ENCODE measurements at regions not wholly inside any gene's neighbourhood (a gene's known extent, or its start where the extent isn't known, plus 50 kb on each side); places are given as distances from the start of the nearest gene placed in this dataset.

GRCh38 chr9:80873861-80874260 lies 815.5 kb downstream of the TLE1 start:
- H3K9me2 ChIP-seq (replicated peaks; ENCODE audit: low read depth, low read length): no peaks in the 10 kb centered on the region
- H3K4me2 ChIP-seq (ENCODE audit: low read depth, low read length, poor library complexity, severe bottlenecking): no peak overlapping the region

GRCh38 chr9:80871596-80871995 lies 817.8 kb downstream of the TLE1 start:
- no peaks in the 10 kb centered on the region for H3K4me1 ChIP-seq (ENCODE audit: insufficient read depth, low read length, poor library complexity, severe bottlenecking)
- no peak for TF ChIP-seq EZH2phosphoT487 (IDR thresholded peaks at IDR 0.05; ENCODE audit: borderline replicate concordance)
- no peaks in the 10 kb centered on the region for H3K36me3 ChIP-seq (ENCODE audit: insufficient read depth, low read length)
- no peak overlapping the region for H3K4me3 ChIP-seq (ENCODE audit: low read length, poor library complexity, severe bottlenecking)
- peaks cover 5% of the 10 kb centered on the region; the same call in 1 of the 2 replicates for H3K9me3 ChIP-seq (ENCODE audit: insufficient read depth, low read depth, low read length)
- no peaks in the 10 kb centered on the region for H3K9me2 ChIP-seq (replicated peaks; ENCODE audit: low read depth, low read length)
- no peak overlapping the region for H2AFZ ChIP-seq (ENCODE audit: low read length)
- H3F3A ChIP-seq (ENCODE audit: low read depth): no peaks in the 10 kb centered on the region
- H3K4me2 ChIP-seq (ENCODE audit: low read depth, low read length, poor library complexity, severe bottlenecking): no peak overlapping the region
- H3K79me2 ChIP-seq (ENCODE audit: insufficient read depth, low read length): no peaks in the 10 kb centered on the region
- H3K9ac ChIP-seq (ENCODE audit: low read depth, low read length, poor library complexity, severe bottlenecking): no peak overlapping the region
- H3K27me3 ChIP-seq (ENCODE audit: insufficient read depth, low read length, poor library complexity, severe bottlenecking): no peaks in the 10 kb centered on the region
- no peaks in the 10 kb centered on the region for H4K20me1 ChIP-seq (ENCODE audit: insufficient read depth, low read length, poor library complexity, severe bottlenecking)

More at GRCh38 chr9:80873861-80874260, 815.5 kb downstream of the TLE1 start:
- Histone ChIP-seq H3K4me3 (ENCODE audit: low read length, poor library complexity, severe bottlenecking) (no peak overlapping the region), H3K79me2 (ENCODE audit: insufficient read depth, low read length) (no peaks in the 10 kb centered on the region), H3K4me1 (ENCODE audit: insufficient read depth, low read length, poor library complexity, severe bottlenecking) (no peaks in the 10 kb centered on the region), H3K9ac (ENCODE audit: low read depth, low read length, poor library complexity, severe bottlenecking) (no peak overlapping the region), H2AFZ (ENCODE audit: low read length) (no peak overlapping the region), H3K27me3 (ENCODE audit: insufficient read depth, low read length, poor library complexity, severe bottlenecking) (no peaks in the 10 kb centered on the region), H4K20me1 (ENCODE audit: insufficient read depth, low read length, poor library complexity, severe bottlenecking) (no peaks in the 10 kb centered on the region), H3K9me3 (ENCODE audit: insufficient read depth, low read depth, low read length) (no peaks in the 10 kb centered on the region), H3K36me3 (ENCODE audit: insufficient read depth, low read length) (no peaks in the 10 kb centered on the region), H3F3A (ENCODE audit: low read depth) (no peaks in the 10 kb centered on the region)
- no peak for TF ChIP-seq EZH2phosphoT487 (IDR thresholded peaks at IDR 0.05; ENCODE audit: borderline replicate concordance)
- TF ChIP-seq CTCF (conservative IDR thresholded peaks at IDR 0.05; ENCODE audit: low read length): no peak

- Histone ChIP-seq H3K4me2 (ENCODE audit: low read depth, low read length, poor library complexity, severe bottlenecking) (no peak overlapping the region), H2AFZ (ENCODE audit: low read length) (no peak overlapping the region), H3K9ac (ENCODE audit: low read depth, low read length, poor library complexity, severe bottlenecking) (no peak overlapping the region), H3K27me3 (ENCODE audit: insufficient read depth, low read length, poor library complexity, severe bottlenecking) (no peaks in the 10 kb centered on the region), H3K4me3 (ENCODE audit: low read length, poor library complexity, severe bottlenecking) (no peak overlapping the region), H3F3A (ENCODE audit: low read depth) (no peaks in the 10 kb centered on the region), H3K79me2 (ENCODE audit: insufficient read depth, low read length) (no peaks in the 10 kb centered on the region), H4K20me1 (ENCODE audit: insufficient read depth, low read length, poor library complexity, severe bottlenecking) (no peaks in the 10 kb centered on the region), H3K9me3 (ENCODE audit: insufficient read depth, low read depth, low read length) (peaks cover 5% of the 10 kb centered on the region; the same call in 1 of the 2 replicates), H3K4me1 (ENCODE audit: insufficient read depth, low read length, poor library complexity, severe bottlenecking) (no peaks in the 10 kb centered on the region), H3K9me2 (replicated peaks; ENCODE audit: low read depth, low read length) (no peaks in the 10 kb centered on the region), H3K36me3 (ENCODE audit: insufficient read depth, low read length) (no peaks in the 10 kb centered on the region)
- TF ChIP-seq CTCF (conservative IDR thresholded peaks at IDR 0.05; ENCODE audit: low read length) (no peak), EZH2phosphoT487 (IDR thresholded peaks at IDR 0.05; ENCODE audit: borderline replicate concordance) (no peak)
Observed at GRCh38 chr9:80867731-80868130, 821.6 kb downstream of the TLE1 start.

GRCh38 chr9:80866576-80867227 lies 822.6 kb downstream of the TLE1 start:
- TF ChIP-seq CTCF (conservative IDR thresholded peaks at IDR 0.05; ENCODE audit: low read length): no peak
- TF ChIP-seq EZH2phosphoT487 (IDR thresholded peaks at IDR 0.05; ENCODE audit: borderline replicate concordance): no peak
- peaks cover 5% of the 10 kb centered on the region; the same call in 1 of the 2 replicates for H3K9me3 ChIP-seq (ENCODE audit: insufficient read depth, low read depth, low read length)
- H3K36me3 ChIP-seq (ENCODE audit: insufficient read depth, low read length): no peaks in the 10 kb centered on the region
- H3K9ac ChIP-seq (ENCODE audit: low read depth, low read length, poor library complexity, severe bottlenecking): no peak overlapping the region
- no peaks in the 10 kb centered on the region for H3F3A ChIP-seq (ENCODE audit: low read depth)
- no peak overlapping the region for H3K4me3 ChIP-seq (ENCODE audit: low read length, poor library complexity, severe bottlenecking)
- H2AFZ ChIP-seq (ENCODE audit: low read length): no peak overlapping the region
- no peaks in the 10 kb centered on the region for H3K79me2 ChIP-seq (ENCODE audit: insufficient read depth, low read length)
- no peaks in the 10 kb centered on the region for H3K4me1 ChIP-seq (ENCODE audit: insufficient read depth, low read length, poor library complexity, severe bottlenecking)
- H3K9me2 ChIP-seq (replicated peaks; ENCODE audit: low read depth, low read length): no peaks in the 10 kb centered on the region
- no peak overlapping the region for H3K4me2 ChIP-seq (ENCODE audit: low read depth, low read length, poor library complexity, severe bottlenecking)
- no peaks in the 10 kb centered on the region for H3K27me3 ChIP-seq (ENCODE audit: insufficient read depth, low read length, poor library complexity, severe bottlenecking)
- no peaks in the 10 kb centered on the region for H4K20me1 ChIP-seq (ENCODE audit: insufficient read depth, low read length, poor library complexity, severe bottlenecking)

Measured in Loucy (cell line).